GM06990 (cell line): ENCODE measurements at regions not wholly inside any gene's neighbourhood (a gene's known extent, or its start where the extent isn't known, plus 50 kb on each side); places are given as distances from the start of the nearest gene placed in this dataset.

ENCODE experiments used
- DNase-seq: peaks from one replicate; pipeline ENCODE4 v3.0.0-alpha.2; 2011; ENCODE audit not compliant: insufficient read length; ENCODE audit errors: extremely low read depth
- H3K27me3 ChIP-seq: replicated peaks from 2 replicates; pipeline ENCODE4 v1.6.0; 2011; ENCODE audit warnings: low read length; ENCODE audit not compliant: control insufficient read depth, insufficient read depth
- H3K36me3 ChIP-seq: 2 replicates; pipeline ENCODE4 v1.5.1; 2011; ENCODE audit warnings: low read length; ENCODE audit not compliant: control insufficient read depth, insufficient read depth
- H3K4me3 ChIP-seq: replicated peaks from 2 replicates; pipeline ENCODE4 v1.5.1; 2011; ENCODE audit warnings: low read depth, mild to moderate bottlenecking, control low read depth, low read length
- CTCF ChIP-seq: IDR thresholded peaks from 2 replicates; pipeline ENCODE4 v1.5.1; 2011; ENCODE audit warnings: low read length, control low read depth, mild to moderate bottlenecking, inconsistent platforms; ENCODE audit not compliant: insufficient read depth, poor library complexity, severe bottlenecking

DNA sequence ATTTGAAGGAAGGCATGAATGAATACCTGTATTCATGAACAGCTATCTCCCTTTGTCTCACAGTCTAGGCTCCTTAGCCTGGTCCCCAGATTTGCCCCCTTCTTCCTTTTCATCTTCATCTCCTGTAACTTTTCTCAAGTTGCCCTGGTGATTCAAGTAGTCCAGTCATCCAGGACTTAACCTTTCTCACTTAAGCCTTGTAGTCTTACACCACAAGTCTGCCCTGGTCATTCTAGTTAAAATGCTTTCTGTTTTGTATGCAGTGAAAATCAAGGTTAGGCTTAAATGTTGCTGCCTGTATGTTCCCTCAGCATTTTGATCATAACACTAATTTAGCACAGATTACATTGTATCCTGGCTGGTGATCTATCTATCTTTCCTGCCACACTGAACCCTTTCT is 58.5 kb upstream of the SLC7A11 start:
- Histone ChIP-seq H3K27me3 (no peaks in the 10 kb centered on the region), H3K36me3 (no peaks in the 10 kb centered on the region), H3K4me3 (no peak overlapping the region)
- TF ChIP-seq CTCF: no peak
- no peak for DNase-seq

- H3K36me3 ChIP-seq: no peaks in the 10 kb centered on the region
- no peak overlapping the region for H3K4me3 ChIP-seq
- DNase-seq: no peak
- no peak for TF ChIP-seq CTCF
- H3K27me3 ChIP-seq: no peaks in the 10 kb centered on the region
Measured at GRCh38 chr4:138299881-138300280, 57.7 kb upstream of the SLC7A11 start.

DNA sequence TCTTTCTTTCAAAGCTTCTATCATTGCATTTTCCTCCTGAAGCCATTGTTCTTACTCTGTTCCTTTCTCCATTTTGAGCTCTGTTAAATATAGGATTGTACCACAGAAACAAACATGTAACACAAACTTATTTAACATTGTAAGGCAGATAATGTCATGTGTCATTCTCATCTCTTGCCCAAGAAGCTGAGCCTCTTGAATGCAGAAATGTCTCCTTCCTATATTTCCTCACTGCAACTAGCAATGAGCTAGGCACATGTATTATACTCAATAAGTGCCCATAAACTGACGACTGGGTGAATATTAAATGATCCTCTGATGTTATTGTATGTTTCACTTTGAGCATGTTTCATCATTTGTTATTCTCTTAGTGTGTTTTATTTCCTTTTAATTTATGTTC is 56.7 kb upstream of the SLC7A11 start:
- no peak for TF ChIP-seq CTCF
- H3K36me3 ChIP-seq: no peaks in the 10 kb centered on the region
- no peak for DNase-seq
- no peaks in the 10 kb centered on the region for H3K27me3 ChIP-seq
- H3K4me3 ChIP-seq: no peak overlapping the region

GRCh38 chr4:138298431-138298830 is 56.3 kb upstream of the SLC7A11 start:
- TF ChIP-seq CTCF: no peak
- Histone ChIP-seq H3K4me3 (no peak overlapping the region), H3K27me3 (no peaks in the 10 kb centered on the region), H3K36me3 (no peaks in the 10 kb centered on the region)
- no peak for DNase-seq

GRCh38 chr4:138297743-138298405 is 55.7 kb upstream of the SLC7A11 start:
- Histone ChIP-seq H3K36me3 (no peaks in the 10 kb centered on the region), H3K4me3 (no peak overlapping the region), H3K27me3 (no peaks in the 10 kb centered on the region)
- no peak for DNase-seq
- no peak for TF ChIP-seq CTCF

- no peak for DNase-seq
- TF ChIP-seq CTCF: no peak
- H3K4me3 ChIP-seq: no peak overlapping the region
- no peaks in the 10 kb centered on the region for H3K36me3 ChIP-seq
- no peaks in the 10 kb centered on the region for H3K27me3 ChIP-seq
Measured at GRCh38 chr4:138292321-138292720, 50.2 kb upstream of the SLC7A11 start.
